GM21786 (cell line): ENCODE measurements at regions not wholly inside any gene's neighbourhood (a gene's known extent, or its start where the extent isn't known, plus 50 kb on each side); places are given as distances from the start of the nearest gene placed in this dataset.

Experiments used
- ATAC-seq: cut with Tn5 transposase; IDR thresholded peaks from one replicate; pipeline ENCODE4 v1.9.1; 2021; ENCODE audit not compliant: unreplicated experiment

DNA sequence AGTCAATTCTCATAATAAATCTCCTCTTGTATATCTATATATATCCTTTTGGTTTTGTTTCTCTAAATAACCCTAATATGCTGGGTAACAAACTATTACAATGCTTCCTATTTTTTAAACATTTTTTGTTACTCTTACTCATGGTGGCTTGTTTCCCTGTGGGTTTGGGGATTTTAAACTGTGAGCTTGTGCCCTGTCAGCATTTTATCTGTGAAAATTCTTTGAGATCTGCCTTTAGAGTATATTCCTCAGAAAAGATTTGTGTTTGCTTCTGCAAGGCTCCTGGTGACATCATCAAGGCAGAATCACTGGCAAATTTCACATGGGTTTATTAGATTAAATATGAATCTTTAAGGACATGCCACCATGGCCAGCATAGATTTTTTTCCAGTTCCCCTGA is 273.6 kb downstream of the LRFN2 start:
- no peak for ATAC-seq

DNA sequence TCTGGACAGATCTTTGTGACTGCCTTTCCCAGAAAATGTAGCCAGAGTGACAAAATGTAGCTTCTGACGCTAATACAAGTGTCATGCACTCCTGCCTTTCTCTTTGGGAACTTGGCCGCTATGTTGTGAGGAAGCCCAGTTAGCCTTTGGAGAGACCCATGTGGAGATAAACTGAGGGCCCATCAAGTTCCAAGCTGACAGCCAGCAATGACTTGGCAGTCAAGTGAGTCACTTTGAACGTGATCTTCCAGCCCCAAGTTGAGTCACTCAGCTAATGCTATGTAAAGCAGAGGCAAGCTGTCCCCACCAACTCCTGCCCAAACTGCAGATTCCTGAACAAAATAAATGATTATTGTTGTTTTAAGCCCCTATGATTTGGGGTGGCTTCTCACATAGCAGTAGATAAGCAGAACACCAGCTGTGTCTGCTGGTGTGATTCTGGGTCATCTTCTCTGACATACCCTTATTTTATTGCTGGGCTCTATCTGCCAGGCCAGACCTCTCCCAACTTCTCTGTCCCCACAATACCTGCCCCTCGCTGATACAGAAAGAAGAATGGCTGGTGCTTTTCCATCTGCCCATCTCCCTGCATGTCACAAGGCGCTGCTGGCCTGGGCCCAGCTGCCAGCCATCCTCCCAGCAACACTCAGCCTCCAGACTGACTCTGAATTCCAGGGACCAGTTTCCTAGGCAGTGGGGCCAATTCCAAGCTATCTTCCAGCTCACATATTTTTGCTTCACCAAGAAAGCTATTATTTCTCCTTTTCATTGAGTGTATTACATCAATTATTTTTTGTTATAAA is 274.8 kb downstream of the LRFN2 start:
- ATAC-seq, result no peak

DNA sequence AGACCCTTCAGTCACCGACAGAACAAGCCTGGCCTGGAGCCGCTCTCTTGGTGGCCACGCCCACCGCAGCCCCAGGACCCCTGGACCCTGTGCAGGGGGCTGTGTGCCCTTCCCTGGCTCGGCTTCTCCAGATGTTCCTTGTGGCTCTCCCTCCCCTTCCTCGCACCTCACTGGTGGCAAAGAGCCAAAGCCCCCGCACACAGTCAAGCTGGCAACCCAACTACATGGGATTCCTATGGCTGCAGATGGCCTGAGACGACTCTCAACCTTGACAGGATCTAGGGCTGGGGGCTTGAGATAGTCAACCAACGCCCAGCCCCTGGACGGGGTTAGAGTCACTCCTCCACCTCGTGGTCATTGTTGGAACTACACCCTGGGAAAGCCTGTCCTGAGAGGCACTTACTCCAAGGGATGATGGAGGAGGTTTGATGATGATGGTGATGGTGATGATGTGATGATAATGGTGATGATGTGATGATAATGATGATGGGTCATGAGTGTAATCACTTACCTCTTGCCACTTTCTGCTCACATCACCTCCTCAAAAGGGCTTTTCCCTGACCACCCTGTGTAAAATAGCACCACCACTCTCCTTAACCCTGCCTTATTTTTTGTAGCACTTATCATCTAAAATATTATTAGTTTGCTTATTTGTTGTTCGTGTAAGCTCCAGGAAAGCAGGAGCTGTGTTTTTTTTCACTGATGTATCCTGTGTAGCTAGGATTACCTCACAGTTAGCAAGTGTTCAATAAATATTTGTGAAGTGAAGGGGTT is 278.4 kb downstream of the LRFN2 start:
- ATAC-seq, result no peak

DNA sequence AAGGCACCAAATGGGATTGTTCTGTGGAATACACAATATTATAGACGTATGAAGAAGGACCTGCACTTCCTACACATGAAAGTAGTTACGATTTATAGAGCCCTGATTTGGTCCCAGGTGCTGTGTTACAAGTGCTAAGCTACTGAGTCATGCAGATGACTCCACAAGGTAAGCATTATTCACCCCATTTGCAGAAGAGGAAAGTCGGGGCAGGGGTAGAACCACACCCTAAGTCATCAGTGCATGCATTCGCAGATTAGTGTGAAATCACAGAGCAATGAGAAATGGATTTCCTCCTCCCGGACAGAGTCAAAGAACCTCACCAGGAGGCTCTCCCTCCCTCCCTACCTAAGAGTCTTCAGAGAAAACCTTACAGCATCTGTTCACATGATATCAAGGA is 279.5 kb downstream of the LRFN2 start:
- no peak for ATAC-seq

DNA sequence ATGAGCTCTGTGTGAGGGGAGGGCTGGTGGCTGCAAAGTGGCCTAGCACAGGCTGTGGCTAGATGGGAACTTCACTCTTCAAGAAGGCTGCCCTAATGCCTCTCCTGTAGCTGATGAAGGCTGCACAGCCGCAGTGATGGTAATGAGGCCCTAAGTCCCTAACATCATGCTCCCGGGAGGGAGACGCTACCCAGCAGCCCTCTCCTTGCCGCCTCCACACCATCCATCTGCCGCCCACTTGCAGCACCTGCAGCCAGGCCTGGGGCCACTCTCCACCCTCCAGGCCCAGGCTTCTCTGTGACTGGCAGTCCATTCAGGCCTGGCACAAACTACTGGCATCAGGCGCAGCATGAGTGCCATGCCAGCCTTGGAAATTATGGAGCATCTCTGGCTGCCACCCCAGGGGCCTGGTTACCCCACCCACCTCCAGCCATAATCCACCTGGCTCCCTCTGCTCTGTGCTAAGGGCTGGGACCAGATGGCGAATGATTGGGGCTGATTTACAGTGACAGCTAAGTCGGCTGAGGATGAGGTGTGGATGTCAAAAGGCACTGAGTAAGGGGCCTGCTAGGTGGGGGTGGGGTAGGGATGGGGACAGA is 284.2 kb downstream of the LRFN2 start:
- no peak for ATAC-seq

DNA sequence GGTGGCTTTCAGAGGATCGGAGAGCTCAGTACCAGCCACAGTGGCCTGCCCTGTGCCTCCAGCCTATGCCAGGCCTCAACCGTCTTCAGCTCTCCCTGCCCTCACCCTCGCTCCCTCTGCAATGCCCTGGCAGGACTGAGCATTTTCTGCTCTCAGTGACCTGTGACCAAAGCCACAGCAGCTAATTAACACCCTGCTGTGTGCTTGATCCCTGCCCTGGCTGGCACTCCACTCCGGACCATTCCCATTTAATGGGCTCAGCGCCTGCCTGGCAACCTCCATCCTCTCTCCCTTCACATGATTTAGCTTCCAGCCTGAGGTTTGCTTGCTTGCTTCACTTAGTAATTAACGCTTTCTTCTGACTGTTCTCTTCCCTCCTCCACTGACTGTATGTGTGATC is 287.5 kb downstream of the LRFN2 start:
- ATAC-seq, result no peak

DNA sequence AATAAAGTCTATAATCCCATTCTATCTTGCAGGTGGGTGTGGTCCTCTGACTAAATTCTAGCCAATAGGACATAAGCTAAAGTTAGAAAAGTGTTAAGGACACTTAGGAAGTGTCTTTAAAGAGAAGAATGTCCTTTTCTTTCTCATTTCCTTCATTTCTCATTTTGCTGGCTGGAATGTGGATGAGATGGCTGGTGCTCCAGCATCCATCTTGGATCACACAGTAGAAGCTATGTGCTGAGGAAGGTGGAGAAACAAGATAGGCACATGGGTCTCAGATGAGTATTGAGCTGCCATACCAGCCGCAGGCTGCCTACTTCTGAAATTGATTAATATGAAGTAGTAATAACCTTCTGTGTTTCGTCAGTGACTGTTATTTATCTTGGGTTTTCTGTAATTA is 289.0 kb downstream of the LRFN2 start:
- no peak for ATAC-seq

DNA sequence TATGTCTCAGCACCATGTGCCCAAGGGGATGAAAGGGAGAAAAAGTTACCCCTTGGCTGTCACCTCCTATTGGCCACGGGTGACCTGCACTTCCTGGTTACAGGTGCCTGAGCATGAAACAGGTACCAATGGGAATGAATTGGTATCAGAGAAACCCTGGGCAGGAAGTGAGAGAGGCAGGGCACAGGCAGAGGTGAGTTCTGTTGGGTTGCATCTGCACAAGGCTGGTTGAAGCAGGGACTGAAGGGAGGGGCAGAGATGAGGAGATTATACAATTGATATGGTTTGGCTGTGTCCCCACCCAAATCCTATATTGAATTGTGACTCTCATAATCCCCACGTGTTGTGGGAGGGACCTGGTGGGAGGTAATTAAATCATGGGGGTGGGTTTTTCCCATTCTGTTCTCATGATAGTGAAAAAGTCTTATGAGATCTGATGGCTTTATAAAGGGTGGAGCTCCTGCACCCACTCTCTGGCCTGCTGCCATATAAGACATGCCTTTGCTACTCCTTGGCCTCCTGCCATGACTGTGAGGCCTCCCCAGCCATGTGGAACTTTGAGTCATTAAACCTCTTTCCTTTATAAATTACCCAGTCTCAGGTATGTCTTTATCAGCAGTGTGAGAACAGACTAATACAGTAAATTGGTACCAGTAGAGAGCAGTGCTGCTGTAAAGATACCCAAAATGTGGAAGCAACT is 291.8 kb downstream of the LRFN2 start:
- no peak for ATAC-seq

DNA sequence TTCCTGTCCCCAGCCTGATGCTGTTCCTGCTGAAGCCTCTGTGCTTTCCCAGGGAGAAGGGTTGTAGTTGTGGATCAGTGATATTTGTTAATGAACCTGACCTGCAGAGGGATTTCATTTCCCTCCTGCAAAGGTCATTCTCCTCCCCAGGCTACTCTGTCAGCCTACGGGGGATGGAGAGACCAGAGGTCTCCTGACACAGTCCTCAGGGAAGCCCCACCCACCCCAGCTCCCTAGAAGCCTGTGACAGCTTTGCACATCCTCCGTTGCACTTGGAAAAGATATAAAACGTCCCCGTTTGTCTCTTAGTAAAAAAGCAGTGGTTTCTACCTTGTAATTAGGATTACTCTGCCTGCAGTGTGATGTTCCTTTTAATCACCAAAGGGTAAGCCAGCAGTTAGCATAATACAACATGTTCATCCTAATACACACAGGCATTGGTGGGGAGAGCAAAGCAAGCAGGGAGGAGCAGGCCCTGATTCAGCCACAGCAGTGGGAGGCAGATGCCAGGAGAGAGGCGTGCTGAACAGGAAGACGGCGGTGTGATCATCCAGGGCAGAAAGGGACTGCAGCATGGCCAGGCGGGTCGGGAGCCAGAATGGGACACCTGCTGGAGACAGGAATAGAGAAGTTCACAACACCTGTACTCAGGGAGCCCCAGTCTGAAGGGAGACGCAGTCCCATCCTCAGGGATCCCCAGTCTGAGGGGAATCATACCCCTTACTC is 293.5 kb downstream of the LRFN2 start:
- ATAC-seq, result no peak

DNA sequence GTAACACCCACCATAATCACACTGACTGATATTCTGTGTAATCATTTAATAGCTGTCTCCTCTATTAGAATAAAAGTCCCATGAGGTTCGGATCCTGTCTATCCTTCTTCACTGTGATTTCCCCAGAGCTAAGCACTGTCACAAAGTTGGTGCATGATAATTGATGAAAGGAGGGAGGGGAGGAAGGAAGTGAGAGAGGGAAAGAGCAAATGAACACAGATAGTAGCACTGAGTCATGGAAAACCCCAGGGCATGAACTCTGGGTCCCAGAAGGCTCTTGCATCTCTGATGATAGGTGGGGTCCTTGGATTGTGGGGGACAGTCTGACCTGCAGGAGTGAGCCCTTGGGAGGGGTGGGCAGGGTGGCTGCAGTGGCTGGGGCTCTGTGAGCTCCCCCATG is 294.1 kb downstream of the LRFN2 start:
- no peak for ATAC-seq

DNA sequence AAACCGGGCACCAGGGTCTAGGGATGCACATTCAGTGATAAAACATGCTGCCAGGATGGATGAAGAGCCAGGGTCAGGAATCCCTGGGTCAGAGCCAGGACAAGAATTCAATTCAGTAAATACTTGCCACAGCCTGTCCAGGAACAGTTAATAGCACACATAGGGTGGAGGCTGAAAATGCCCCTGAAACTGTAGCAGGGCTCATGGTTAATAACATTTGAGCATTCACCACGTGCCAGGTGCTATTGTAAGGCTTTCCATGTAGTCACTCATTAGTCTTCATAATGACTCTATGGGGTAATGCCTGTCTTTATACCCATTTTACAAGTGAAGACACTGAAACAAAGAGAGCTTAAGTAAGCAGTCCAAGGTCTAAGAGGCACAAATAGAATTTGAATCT is 296.3 kb downstream of the LRFN2 start:
- ATAC-seq, result no peak

DNA sequence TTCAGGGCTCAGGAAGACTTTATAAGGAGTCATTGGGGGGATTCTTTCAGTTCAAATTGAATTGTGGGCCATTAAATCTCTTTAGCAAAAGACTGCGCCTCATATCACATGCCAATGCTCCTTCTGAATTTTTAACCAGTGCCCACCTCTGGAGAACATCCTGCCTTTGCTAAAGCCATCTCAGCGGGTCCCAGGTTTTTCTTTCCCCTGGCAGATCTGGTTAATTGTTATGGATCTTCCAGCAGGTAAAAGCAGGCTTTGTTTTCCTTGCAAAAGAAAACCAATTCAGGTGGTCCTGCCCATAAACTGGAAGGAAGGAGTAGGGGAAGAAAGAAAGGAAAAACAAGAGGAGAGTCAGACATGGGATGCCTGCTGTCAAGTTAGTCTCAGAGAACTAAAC is 298.2 kb downstream of the LRFN2 start:
- no peak for ATAC-seq

DNA sequence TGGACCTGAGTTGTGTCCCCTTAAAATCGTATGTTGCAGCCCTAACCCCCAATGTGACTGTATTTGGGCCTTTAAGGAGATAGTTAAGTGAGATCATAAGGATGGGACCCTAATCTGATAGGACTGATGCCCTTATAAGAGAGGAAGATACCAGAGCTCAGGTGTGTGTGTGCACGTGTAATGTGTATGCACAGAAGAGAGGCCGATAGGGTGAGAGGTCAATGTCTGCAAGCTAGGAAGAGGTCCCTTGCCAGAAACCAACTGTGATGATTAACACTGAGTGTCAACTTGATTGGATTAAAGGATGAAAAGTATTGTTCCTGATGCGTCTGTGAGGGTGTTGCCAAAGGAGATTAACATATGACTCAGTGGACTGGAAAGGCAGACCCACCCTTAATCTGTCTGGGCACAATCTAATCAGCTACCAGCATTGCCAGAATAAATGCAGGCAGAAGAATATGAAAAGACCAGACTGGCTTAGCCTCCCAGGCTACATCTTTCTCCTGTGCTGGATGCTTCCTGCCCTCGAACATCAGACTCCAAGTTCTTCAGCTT is 299.8 kb downstream of the LRFN2 start:
- no peak for ATAC-seq

DNA sequence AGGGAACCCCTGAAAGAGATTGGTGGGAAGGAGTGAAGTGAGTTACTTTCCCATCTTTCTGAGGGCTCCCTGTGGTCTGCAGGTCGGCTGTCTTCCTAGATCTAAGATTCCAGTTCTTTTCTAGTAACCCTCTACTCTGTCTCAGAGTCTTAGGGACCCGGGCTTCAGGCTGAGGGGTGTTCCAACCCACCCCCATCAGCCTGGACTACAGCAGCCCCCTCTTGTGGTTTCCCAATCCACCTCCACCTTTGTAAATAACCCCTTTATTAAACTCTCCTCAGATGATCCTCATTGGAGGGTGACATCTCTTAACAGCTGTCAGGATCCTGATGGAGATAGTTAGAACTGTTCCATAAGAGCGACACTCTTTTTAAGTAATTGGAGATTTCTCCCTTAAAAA is 300.4 kb downstream of the LRFN2 start:
- ATAC-seq, result no peak

DNA sequence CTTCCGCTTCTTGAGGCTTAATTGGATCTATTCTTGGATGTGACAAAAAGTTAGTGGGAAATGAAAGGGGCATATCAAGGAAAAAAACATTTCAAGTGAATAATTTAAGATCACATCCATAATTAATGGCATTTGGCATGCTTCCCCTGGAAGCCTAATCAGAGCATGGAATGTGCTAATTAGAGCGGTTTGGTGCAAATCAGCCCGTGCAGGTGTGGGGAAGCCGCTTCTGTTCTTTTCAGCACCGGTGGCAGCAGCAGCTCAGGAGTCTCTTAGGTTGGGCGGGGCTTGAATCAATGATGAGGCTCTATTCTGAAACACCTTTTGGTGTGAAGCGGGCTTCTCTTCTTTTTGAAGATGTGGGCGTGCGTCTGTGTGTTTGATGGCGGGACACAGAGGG is 301.2 kb downstream of the LRFN2 start:
- no peak for ATAC-seq

DNA sequence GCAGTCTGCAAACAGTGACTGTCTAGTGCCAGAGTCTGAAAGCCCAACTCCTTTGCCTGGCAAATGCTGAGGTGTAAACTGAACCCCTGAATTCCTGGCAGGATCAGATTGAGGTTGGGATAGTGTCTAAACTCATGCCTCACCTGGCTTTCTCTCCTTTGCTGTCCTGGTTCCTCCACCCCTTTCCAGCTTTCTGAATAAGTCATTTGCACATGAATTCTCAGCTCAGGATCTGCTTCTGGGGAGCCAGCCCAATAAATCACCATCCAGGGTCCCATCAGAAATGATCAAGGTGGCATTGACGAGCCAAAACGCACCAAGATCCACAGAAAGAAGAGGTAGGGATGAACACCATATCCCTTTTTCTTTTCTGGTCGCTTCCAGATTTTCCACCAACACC is 301.6 kb downstream of the LRFN2 start:
- ATAC-seq, result no peak

DNA sequence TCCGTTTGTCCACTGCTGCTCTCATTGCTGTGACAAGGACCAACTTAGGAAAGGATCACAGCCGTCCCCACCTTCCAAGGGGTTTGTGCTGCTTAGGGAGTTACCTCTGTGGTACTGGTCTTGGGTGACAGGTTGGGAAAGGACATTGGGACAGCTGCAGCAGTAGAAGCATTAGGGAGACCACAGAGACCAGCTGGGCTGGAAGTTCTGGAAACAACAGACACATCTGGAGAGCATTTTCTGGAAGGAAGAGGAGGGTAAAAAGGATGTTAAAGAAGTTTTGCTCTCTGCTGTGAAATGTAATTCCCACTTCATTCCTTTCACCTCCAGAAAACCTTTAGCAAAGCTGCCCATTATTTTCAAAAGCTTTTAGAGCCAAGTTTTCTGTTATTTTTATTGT is 304.2 kb downstream of the LRFN2 start:
- ATAC-seq, result no peak

DNA sequence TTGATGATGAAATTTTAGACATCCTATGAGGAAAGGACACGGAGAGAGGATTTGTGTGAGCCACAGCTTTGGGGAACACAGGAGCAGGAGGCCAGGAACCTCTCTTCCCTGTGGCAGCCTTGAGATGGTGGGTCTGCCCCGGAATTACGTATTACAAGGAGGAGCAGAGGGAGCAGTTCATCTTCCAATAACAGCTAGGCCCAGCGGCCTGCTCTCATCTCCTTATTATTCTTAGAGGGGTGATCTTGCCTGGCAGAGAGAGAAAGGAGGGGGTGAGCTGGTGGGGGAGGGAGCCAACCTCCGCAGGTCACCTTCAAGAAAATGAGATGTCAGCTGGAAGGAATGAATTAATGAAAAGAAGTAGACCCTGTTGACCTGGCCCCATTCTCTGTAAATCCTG is 305.8 kb downstream of the LRFN2 start:
- ATAC-seq, result no peak

DNA sequence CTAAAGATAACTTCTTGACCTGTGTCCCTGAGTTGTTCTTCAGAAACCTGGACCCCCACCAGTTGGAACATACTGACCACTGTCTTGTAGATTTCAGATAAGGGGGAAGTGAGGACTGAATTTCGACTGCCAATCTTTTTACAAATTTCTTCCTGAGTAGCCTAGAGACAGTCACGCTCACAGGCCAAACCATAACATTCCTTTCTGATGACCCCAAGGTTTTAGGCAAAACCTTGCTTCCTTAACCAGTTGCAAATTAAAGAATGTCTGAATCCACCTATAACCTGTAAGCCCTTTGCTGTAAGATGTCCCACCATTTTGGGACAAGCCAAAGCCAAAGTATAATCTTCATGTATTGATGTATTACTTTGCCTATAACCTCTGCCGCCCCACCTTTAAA is 306.9 kb downstream of the LRFN2 start:
- no peak for ATAC-seq

DNA sequence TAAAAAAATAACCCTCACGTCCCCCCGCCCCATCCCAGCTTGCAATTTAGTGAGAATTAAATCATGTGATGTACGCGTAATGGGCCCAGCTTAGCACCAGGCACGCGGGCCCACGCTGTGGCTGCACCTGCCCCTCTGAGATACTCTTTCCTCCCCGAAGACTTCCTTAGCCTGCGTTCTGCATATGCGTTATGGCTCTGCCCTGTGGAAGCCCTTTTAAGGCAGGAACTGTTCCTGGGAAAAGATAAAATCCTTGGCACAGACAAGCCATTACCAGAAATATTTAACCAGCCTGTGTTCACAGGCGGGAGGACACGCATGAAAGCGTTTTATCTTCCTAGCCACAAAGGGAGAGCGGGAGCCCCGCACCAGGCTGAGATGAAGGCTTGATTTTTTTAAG is 311.0 kb downstream of the LRFN2 start:
- no peak for ATAC-seq

DNA sequence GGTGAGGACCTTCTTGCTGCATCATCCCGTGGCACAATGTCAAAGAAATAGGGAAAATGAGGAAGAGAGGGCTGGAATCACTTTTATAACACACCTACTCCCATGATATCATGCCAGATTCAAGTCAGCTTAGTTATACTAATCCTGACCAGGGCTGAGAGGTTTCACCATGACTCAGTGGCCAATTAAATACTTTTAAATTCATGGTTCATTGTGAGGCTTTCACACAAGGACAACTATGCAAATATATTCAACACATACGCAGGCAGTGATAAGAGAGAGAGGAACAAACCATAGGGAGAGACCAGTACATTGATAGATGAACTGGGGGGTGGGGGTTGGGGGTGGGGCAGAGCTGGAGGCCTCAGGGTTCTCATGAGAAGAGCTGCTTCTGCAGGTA is 313.1 kb downstream of the LRFN2 start:
- no peak for ATAC-seq
